GM19438 (cell line): ENCODE measurements at regions not wholly inside any gene's neighbourhood (a gene's known extent, or its start where the extent isn't known, plus 50 kb on each side); places are given as distances from the start of the nearest gene placed in this dataset.
"Not testable (repeated sequence)": the region's sequence is repeated elsewhere in the genome, so short reads cannot be mapped to it uniquely, and the experiment has no call there.

ENCODE experiments used
- ATAC-seq: cut with Tn5 transposase; IDR thresholded peaks from one replicate; pipeline ENCODE4 v1.9.1; 2021; ENCODE audit warnings: low read depth; ENCODE audit not compliant: unreplicated experiment

GRCh38 chr13:80497439-80497838 is 156.5 kb upstream of the SPRY2 start:
- no peak for ATAC-seq

DNA sequence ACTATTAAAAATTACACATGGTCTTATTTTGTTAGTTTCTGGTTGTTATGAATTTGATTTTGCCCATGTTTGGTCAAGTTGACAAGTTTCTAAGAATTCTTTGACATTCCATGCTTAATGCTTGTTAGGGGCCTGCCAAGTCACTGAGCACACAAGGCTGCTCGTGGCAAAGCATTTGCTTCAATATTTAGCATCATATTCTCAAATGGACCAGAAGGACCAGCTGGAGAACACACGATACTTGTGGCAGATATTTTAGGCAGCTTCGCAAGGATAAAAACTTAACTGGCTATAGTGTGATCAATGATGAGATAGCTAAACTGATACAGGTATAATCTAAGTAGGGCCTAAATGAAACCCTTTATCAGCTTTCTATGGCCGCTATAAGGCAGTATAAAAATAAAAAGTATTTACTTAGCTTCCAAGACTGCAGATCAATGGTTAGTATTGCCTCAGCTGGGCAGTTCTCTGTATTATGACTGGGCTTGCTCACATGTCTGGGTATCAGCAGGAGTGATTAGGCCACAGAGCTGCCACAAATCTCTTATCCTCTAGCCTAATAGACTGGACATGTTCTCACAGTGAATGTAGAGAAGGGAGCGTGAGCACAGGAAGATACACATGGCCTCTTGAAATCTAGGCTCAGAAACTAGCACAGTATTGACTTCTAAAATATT is 155.9 kb upstream of the SPRY2 start:
- ATAC-seq, result no peak

- not testable (repeated sequence) for ATAC-seq
These were observed 149.6 kb upstream of the SPRY2 start for GRCh38 chr13:80490491-80490943.

DNA sequence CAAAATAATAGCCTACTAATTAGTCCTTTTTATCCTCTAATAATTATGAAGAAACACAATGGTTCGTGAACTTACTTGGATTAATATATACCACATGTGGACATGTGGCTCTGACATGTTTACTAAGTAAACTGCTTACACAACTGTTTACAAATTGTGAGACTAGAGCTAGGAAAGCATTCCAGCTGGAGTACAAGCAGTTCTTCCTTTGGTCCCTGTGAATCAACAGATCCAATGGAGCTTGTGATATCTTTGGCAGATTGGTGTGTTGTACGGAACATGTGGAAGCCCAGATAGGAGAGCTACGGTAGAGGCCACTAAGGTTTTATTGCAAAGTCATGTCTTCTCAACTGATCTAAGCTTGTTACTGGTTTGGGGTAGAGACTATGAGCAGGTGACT is 145.5 kb upstream of the SPRY2 start:
- ATAC-seq, result no peak

DNA sequence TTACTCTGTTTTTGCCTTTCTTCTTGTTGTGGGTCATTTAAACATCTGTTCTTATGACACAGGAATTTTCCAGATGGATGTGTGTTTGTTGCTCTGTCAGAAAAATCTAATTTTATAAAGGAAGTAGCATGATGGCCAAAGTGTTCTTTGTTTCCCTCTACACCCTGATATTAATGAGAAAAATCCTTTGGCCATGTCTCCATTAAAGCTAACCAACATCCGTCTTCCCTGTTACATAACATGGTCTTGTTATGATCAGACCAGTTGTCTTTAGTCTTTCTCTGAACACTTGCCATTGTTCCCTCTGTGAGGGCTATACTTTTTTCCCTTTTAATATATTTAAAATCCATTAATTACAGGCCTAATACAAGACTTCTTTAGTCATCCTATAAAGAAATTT is 142.2 kb upstream of the SPRY2 start:
- no peak for ATAC-seq

DNA sequence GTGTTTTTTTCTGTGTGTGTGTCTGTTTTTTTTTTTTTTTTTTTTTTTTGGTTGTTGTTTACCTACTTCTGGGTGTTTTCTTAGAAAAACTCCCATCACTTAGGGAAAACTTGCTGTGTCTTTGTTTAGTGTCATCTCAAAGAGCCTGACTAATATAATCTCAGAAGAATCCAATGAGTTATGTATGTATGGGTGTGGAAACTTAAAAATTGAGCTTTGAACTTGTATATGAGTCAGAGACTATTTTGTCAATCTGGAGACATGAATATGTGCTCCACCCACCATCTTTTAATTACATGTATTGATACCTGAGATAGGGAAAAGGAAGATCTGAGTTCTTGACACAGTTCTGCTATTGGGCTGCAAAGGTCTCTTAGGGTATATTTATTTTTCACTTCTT is 140.7 kb upstream of the SPRY2 start:
- ATAC-seq, result no peak

DNA sequence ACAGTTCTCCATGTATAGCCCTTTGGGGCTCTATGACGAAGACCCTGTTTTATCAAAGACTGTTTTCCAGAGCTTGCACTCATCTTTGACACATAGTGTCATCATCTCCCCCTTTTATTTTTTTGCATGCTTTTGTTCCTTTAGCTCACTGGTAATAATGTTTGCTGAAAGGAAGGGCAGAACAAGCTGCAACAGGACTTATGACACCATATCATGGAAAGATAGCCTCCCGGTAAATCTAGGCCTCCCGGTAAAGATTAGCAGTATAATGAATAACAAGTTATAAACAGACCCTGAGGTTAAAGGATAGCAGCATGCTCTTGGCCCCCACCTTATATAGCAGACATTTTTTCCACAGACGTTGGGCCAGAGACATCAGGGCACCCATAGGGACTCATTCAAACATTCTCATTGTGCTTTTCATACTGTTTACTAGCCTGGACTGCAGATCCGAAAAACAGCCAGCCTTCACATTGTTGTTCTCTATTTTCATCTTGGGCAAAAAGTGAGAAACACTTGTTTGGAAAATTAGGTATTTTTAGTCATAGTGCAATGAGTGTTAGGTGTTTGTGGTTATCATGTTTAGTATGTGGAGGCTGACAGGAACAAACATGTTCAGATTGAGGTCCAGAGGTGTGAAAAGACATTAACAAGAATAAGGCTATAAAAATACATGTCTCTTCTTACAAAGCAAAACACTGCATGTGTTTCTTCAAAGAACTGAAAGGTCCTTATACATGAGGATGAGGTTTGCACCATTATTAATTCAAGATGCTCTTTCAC is 136.9 kb upstream of the SPRY2 start:
- ATAC-seq, result no peak

DNA sequence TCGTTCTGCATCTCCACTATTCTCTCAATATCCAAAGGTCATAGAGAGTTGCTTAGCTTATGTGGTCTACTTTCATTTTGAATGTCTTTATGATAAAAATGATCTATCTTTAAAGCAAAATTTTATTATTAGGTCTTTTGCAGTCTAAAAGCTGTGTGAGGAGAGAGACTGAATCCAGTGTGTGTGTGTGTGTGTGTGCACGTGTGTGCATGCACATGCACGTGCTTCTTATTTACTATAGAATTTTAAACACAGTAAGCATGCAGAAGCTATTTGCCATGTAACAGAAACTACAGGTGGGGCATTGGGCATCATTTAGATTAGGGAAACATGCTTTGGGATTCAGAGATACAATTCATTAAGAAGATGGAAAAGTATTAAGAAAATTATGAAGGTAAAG is 136.0 kb upstream of the SPRY2 start:
- no peak for ATAC-seq

DNA sequence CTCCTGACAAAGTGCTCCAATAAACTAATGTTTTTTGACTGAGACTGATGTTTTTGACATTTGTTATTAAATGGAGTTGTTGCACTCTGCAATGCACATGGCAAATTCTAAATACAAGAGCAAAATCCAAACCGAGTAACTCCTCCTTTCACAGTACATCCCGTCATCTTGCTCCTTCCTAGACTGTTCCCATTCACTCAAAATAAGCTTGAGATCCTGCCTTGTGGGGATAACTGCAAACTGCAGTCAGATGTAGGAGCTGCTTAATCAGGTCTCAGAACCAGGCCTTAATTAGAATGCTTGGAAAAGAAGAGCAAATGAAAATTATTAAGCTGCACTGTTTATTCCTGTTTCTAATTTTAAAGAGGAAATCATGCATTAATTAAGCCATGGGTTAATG is 134.8 kb upstream of the SPRY2 start:
- ATAC-seq, result no peak

- ATAC-seq, result no peak
These were observed 132.8 kb upstream of the SPRY2 start for GRCh38 chr13:80473695-80474094.

DNA sequence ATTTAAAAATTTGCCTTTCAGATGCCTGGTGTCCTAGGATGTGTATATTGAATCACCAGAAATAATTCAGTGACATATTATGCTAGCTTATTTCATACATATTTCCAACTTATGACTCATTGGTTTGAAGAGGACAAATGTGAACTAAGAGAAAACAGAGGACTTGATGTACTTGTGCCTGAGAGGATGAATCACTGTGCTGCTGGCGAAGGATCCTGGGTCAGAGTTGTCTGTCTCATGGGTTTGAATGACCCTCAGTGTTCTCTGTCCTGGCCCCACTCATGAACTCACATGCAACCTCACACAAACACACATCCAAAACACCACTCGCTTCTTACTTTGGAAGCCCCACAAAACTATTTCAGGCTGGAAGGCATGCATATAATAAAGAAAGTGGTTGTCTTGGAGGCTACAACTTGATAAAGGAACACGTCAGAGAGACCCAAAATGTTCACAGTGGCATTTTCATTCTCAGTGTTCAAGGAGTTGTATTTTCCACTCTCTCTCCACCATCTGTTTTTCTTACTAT is 129.0 kb upstream of the SPRY2 start:
- ATAC-seq, result no peak

- ATAC-seq, result no peak
These were observed 128.4 kb upstream of the SPRY2 start for GRCh38 chr13:80469105-80469852.

DNA sequence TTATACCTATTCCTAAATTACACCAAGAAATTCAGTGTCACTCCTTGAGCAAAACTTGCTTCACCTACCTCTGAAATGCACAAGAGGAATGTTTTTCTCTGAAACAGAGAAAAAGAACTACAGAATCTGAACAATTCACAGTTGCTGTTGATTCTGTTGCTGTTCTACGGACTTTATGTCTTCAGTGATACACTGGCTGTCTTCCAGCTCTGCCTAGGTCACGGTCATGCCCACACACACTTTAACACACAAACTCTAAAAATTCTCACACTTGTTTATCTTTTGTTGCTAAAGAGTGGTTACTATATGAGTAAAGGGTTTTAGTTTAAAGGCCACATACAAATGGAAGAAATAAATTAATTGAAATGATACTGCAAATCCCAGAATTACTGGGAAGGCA is 124.4 kb upstream of the SPRY2 start:
- ATAC-seq, result no peak

DNA sequence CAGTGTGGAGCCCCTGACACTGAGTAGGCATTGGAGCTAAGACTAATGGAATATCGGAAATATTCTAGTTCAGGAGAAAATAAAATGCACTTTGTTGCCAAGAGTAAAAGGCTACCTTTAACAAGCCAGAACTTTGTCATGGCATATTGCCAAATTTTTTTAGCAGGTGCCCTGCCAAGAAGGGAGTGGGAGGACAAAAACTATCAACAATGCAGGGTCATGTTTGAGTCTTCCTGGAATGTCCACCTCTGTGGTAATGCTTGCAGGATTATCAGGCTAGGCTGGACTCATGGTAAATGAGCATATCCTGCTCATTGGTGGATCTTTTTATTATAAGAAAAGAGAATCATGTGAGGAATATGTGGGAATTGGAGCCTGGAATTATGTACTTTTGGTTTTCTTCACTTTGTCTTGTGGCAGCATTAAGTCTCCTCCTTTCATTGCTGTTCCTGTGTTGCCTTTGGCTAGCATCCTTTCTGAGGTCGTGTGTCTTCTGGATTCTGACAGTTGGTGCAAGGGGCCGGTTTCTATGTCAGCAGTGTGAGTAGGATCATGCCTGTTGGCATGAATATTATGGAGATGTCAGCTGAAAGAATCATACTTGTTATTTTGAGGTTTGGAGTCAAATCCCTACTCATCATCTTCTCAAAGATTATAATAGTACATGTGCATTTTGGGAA is 122.9 kb upstream of the SPRY2 start:
- ATAC-seq, result no peak

GRCh38 chr13:80462567-80462966 is 121.6 kb upstream of the SPRY2 start:
- no peak for ATAC-seq

DNA sequence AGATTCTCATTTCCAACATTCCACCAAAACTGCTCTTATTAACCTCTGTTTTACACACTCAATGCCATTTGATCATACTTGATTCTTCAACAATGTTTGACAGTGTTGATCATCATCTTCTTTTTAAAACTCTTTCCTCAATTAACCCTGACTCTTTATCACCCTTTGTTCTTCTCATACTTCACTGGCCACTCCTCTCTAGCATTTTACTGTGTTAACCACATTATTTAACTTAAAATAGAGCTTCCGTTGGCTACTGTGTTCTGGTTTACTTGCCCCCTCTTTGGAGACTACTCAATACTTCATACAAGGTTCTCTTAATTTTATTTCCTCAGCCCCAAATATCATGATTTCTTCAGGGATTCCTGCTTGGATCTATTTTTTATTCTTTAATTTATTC is 121.1 kb upstream of the SPRY2 start:
- no peak for ATAC-seq

GRCh38 chr13:80458543-80458942 is 117.6 kb upstream of the SPRY2 start:
- ATAC-seq, result no peak

- ATAC-seq, result no peak
These were observed 113.3 kb upstream of the SPRY2 start for GRCh38 chr13:80454245-80454644.

- no peak for ATAC-seq
These were observed 111.4 kb upstream of the SPRY2 start for GRCh38 chr13:80452279-80452678.

DNA sequence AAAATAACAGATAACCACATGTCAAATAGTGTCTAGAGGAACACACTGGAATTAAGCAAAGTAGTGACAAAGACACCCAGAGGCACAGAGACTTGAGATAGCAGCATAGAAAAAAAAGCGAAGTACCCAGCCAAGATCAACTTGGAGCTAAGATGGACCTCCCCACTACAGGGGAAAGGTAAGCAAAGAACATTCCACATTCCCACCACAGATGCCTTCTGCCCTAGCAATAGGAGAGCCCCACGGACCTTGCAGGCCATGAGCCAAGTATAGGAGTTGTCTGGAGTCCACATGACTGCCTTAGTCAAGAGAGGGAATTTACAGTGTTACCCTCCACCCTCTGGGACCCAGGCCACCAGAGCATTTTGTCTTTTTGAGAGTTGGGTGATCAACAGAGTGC is 110.7 kb upstream of the SPRY2 start:
- ATAC-seq, result no peak

GRCh38 chr13:80450386-80450785 is 109.5 kb upstream of the SPRY2 start:
- ATAC-seq, result no peak
